Type B pancreatic cell (in vitro differentiated cells): ENCODE measurements at regions not wholly inside any gene's neighbourhood (a gene's known extent, or its start where the extent isn't known, plus 50 kb on each side); places are given as distances from the start of the nearest gene placed in this dataset.
"Not testable (repeated sequence)": the region's sequence is repeated elsewhere in the genome, so short reads cannot be mapped to it uniquely, and the experiment has no call there.

Experiments
- DNase-seq: peaks from one replicate; pipeline ENCODE4 v3.0.0; 2021; ENCODE audit warnings: mixed read lengths; ENCODE audit not compliant: unreplicated experiment; ENCODE audit errors: extremely low spot score
- H3K27ac Mint-ChIP-seq: 2 replicates; pipeline ENCODE4 v1.8.0; 2021; ENCODE audit warnings: mild to moderate bottlenecking, mixed read lengths
- H3K27me3 Mint-ChIP-seq: 2 replicates; pipeline ENCODE4 v1.8.0; 2021; ENCODE audit warnings: mixed read lengths
- H3K36me3 Mint-ChIP-seq: 2 replicates; pipeline ENCODE4 v1.8.0; 2021; ENCODE audit warnings: mixed read lengths
- H3K4me1 Mint-ChIP-seq: one replicate; pipeline ENCODE4 v1.8.0; 2021; ENCODE audit warnings: mixed read lengths; ENCODE audit not compliant: unreplicated experiment
- H3K4me3 Mint-ChIP-seq: 2 replicates; pipeline ENCODE4 v1.8.0; 2021; ENCODE audit warnings: mild to moderate bottlenecking, mixed read lengths
- H3K9me3 Mint-ChIP-seq: 2 replicates; pipeline ENCODE4 v1.8.0; 2021; ENCODE audit warnings: mixed read lengths
- CTCF ChIP-seq: fragments of 200-600 bp; sonication (generic); conservative IDR thresholded peaks from 2 replicates; pipeline ENCODE4 v1.5.0; 2021; ENCODE audit warnings: antibody characterized with exemption, mild to moderate bottlenecking

GRCh38 chr13:50171590-50172282 lies 156.5 kb downstream of the KCNRG start:
- H3K27me3 Mint-ChIP-seq = no peaks in the 10 kb centered on the region
- no peak for TF ChIP-seq CTCF
- DNase-seq = no peak
- no peaks in the 10 kb centered on the region for H3K4me1 Mint-ChIP-seq
- H3K27ac Mint-ChIP-seq = no peak overlapping the region
- H3K4me3 Mint-ChIP-seq = no peak overlapping the region
- H3K36me3 Mint-ChIP-seq = no peaks in the 10 kb centered on the region
- no peaks in the 10 kb centered on the region for H3K9me3 Mint-ChIP-seq

- H3K27me3 Mint-ChIP-seq, H3K36me3 Mint-ChIP-seq, H3K4me3 Mint-ChIP-seq, DNase-seq, H3K27ac Mint-ChIP-seq, H3K9me3 Mint-ChIP-seq, H3K4me1 Mint-ChIP-seq: not testable (repeated sequence)
Observed at GRCh38 chr13:50173045-50173444, 157.8 kb downstream of the KCNRG start.

- DNase-seq = no peak
- Mint-ChIP-seq H3K9me3 (no peaks in the 10 kb centered on the region), H3K4me3 (no peak overlapping the region), H3K4me1 (no peaks in the 10 kb centered on the region), H3K27ac (no peak overlapping the region), H3K36me3 (no peaks in the 10 kb centered on the region), H3K27me3 (no peaks in the 10 kb centered on the region)
- no peak for TF ChIP-seq CTCF
Observed at GRCh38 chr13:50174630-50175029, 159.4 kb downstream of the KCNRG start.

GRCh38 chr13:50179977-50180376 lies 164.7 kb downstream of the KCNRG start:
- Mint-ChIP-seq H3K27me3 (no peaks in the 10 kb centered on the region), H3K36me3 (no peaks in the 10 kb centered on the region), H3K27ac (no peak overlapping the region), H3K4me3 (no peak overlapping the region), H3K9me3 (no peaks in the 10 kb centered on the region), H3K4me1 (no peaks in the 10 kb centered on the region)
- TF ChIP-seq CTCF = no peak
- no peak for DNase-seq

- peak overlapping the region; percentile 0 for H3K27ac Mint-ChIP-seq
- not testable (repeated sequence) for H3K36me3 Mint-ChIP-seq, DNase-seq, H3K9me3 Mint-ChIP-seq, H3K27me3 Mint-ChIP-seq, H3K4me1 Mint-ChIP-seq
- peak overlapping the region; percentile 50 for H3K4me3 Mint-ChIP-seq
Observed at GRCh38 chr13:50185769-50186763, 170.8 kb downstream of the KCNRG start.

GRCh38 chr13:50187352-50188029 lies 172.2 kb downstream of the KCNRG start:
- no peak overlapping the region for H3K27ac Mint-ChIP-seq

More at GRCh38 chr13:50187352-50188029, 172.2 kb downstream of the KCNRG start:
- peaks cover 7% of the 10 kb centered on the region for H3K4me1 Mint-ChIP-seq
- peaks cover 8% of the 10 kb centered on the region for H3K9me3 Mint-ChIP-seq
- H3K4me3 Mint-ChIP-seq = peak overlapping the region; percentile 44
- no peak for TF ChIP-seq CTCF
- no peaks in the 10 kb centered on the region for H3K27me3 Mint-ChIP-seq
- H3K36me3 Mint-ChIP-seq = no peaks in the 10 kb centered on the region
- DNase-seq = no peak
